ENCODE measurements at regions not wholly inside any gene's neighbourhood (a gene's known extent, or its start where the extent isn't known, plus 50 kb on each side); places are given as distances from the start of the nearest gene placed in this dataset.

GRCh38 chr18:7341581-7342337 lies 110.9 kb downstream of the LRRC30 start:
- no peak overlapping the region for H3K4me3 ChIP-seq (ENCODE audit: low read depth, low read length)
- DNase-seq (ENCODE audit: low read depth): no peak
- no peak for TF ChIP-seq CTCF (IDR thresholded peaks at IDR 0.05; ENCODE audit: low read depth, low read length)
- no peak for TF ChIP-seq POLR2A (IDR thresholded peaks at IDR 0.05; ENCODE audit: extremely low read depth, insufficient read length)
- no peak for TF ChIP-seq MAX (IDR thresholded peaks at IDR 0.05; ENCODE audit: low read depth, low read length)
- TF ChIP-seq MYC (IDR thresholded peaks at IDR 0.05; ENCODE audit: low read depth, low read length): no peak

- DNase-seq (ENCODE audit: low read depth): peak; percentile 7
- no peak overlapping the region for H3K4me3 ChIP-seq (ENCODE audit: low read depth, low read length)
- TF ChIP-seq MYC (IDR thresholded peaks at IDR 0.05; ENCODE audit: low read depth, low read length) (no peak), MAX (IDR thresholded peaks at IDR 0.05; ENCODE audit: low read depth, low read length) (no peak), POLR2A (IDR thresholded peaks at IDR 0.05; ENCODE audit: extremely low read depth, insufficient read length) (no peak), CTCF (IDR thresholded peaks at IDR 0.05; ENCODE audit: low read depth, low read length) (no peak)
These were observed 118.4 kb downstream of the LRRC30 start for GRCh38 chr18:7349181-7349837.

- DNase-seq (ENCODE audit: low read depth): no peak
- no peak overlapping the region for H3K4me3 ChIP-seq (ENCODE audit: low read depth, low read length)
- TF ChIP-seq MAX (IDR thresholded peaks at IDR 0.05; ENCODE audit: low read depth, low read length) (no peak), POLR2A (IDR thresholded peaks at IDR 0.05; ENCODE audit: extremely low read depth, insufficient read length) (no peak)
These were observed 128.3 kb downstream of the LRRC30 start for GRCh38 chr18:7358989-7359726.

GRCh38 chr18:7360606-7361170 lies 129.8 kb downstream of the LRRC30 start:
- TF ChIP-seq MYC (IDR thresholded peaks at IDR 0.05; ENCODE audit: low read depth, low read length) (no peak), POLR2A (IDR thresholded peaks at IDR 0.05; ENCODE audit: extremely low read depth, insufficient read length) (no peak), MAX (IDR thresholded peaks at IDR 0.05; ENCODE audit: low read depth, low read length) (no peak), CTCF (IDR thresholded peaks at IDR 0.05; ENCODE audit: low read depth, low read length) (no peak)
- H3K4me3 ChIP-seq (ENCODE audit: low read depth, low read length): no peak overlapping the region
- DNase-seq (ENCODE audit: low read depth): no peak

GRCh38 chr18:7363338-7363737 lies 132.4 kb downstream of the LRRC30 start:
- no peak for DNase-seq (ENCODE audit: low read depth)
- TF ChIP-seq MAX (IDR thresholded peaks at IDR 0.05; ENCODE audit: low read depth, low read length): no peak
- TF ChIP-seq CTCF (IDR thresholded peaks at IDR 0.05; ENCODE audit: low read depth, low read length): no peak
- no peak for TF ChIP-seq MYC (IDR thresholded peaks at IDR 0.05; ENCODE audit: low read depth, low read length)
- TF ChIP-seq POLR2A (IDR thresholded peaks at IDR 0.05; ENCODE audit: extremely low read depth, insufficient read length): no peak
- H3K4me3 ChIP-seq (ENCODE audit: low read depth, low read length): no peak overlapping the region
